Neuronal stem cell (in vitro differentiated cells): ENCODE measurements at regions not wholly inside any gene's neighbourhood (a gene's known extent, or its start where the extent isn't known, plus 50 kb on each side); places are given as distances from the start of the nearest gene placed in this dataset.

Experiments
- DNase-seq: peaks from one replicate; pipeline ENCODE4 v3.0.0-alpha.2; 2013; ENCODE audit warnings: low spot score
- H2AFZ ChIP-seq: one replicate; pipeline ENCODE4 v1.6.1; 2013; ENCODE audit warnings: mild to moderate bottlenecking, low read length, inconsistent platforms
- H2AK5ac ChIP-seq: 2 replicates; pipeline ENCODE4 v1.6.1; 2013; ENCODE audit warnings: low read depth, mild to moderate bottlenecking, inconsistent platforms, low read length, moderate library complexity, mixed read lengths
- H2BK120ac ChIP-seq: 2 replicates; pipeline ENCODE4 v1.6.1; 2013; ENCODE audit warnings: low read depth, mild to moderate bottlenecking, inconsistent platforms, low read length, moderate library complexity, mixed read lengths
- H2BK12ac ChIP-seq: one replicate; pipeline ENCODE4 v1.6.1; 2013; ENCODE audit warnings: low read length, inconsistent platforms
- H2BK15ac ChIP-seq: 2 replicates; pipeline ENCODE4 v1.6.1; 2013; ENCODE audit warnings: mild to moderate bottlenecking, low read length, inconsistent platforms, mixed read lengths
- H2BK5ac ChIP-seq: one replicate; pipeline ENCODE4 v1.6.1; 2013; ENCODE audit warnings: inconsistent platforms, mild to moderate bottlenecking, low read length, moderate library complexity
- H3K14ac ChIP-seq: one replicate; pipeline ENCODE4 v1.6.1; 2013; ENCODE audit warnings: low read length, inconsistent platforms
- H3K18ac ChIP-seq: 2 replicates; pipeline ENCODE4 v1.6.1; 2013; ENCODE audit warnings: low read length, inconsistent platforms
- H3K23ac ChIP-seq: 2 replicates; pipeline ENCODE4 v1.6.1; 2013; ENCODE audit warnings: low read depth, mild to moderate bottlenecking, mixed read lengths, low read length, inconsistent platforms; ENCODE audit not compliant: poor library complexity
- H3K27ac ChIP-seq: replicated peaks from 3 replicates; pipeline ENCODE4 v1.5.1; 2013; ENCODE audit warnings: low read length, inconsistent platforms
- H3K27me3 ChIP-seq, 3 experiments: 2 replicates each; pipeline ENCODE4 v1.6.1; 2013; ENCODE audit warnings: low read length in 3 of 3, mild to moderate bottlenecking in 2 of 3, inconsistent platforms in 1 of 3, low read depth in 1 of 3, mixed read lengths in 1 of 3, moderate library complexity in 1 of 3; ENCODE audit not compliant: control insufficient read depth in 3 of 3, insufficient read depth in 3 of 3
- H3K36me3 ChIP-seq, 2 donors: replicated peaks in 1 of 2; 2 replicates each; pipeline ENCODE4 v1.6.1; 2013; ENCODE audit warnings: low read length in 2 of 2; ENCODE audit not compliant: control insufficient read depth in 2 of 2, insufficient read depth in 2 of 2
- H3K4ac ChIP-seq: 2 replicates; pipeline ENCODE4 v1.6.1; 2013; ENCODE audit warnings: inconsistent platforms, mild to moderate bottlenecking, low read length, moderate library complexity
- H3K4me1 ChIP-seq, 2 donors: 1 replicate in 1 of 2; 2 replicates in 1 of 2; pipeline ENCODE4 v1.6.1; 2013; ENCODE audit warnings: low read length in 2 of 2, low read depth in 1 of 2; ENCODE audit not compliant: control insufficient read depth in 2 of 2, insufficient read depth in 1 of 2
- H3K4me2 ChIP-seq: one replicate; pipeline ENCODE4 v1.6.1; 2013; ENCODE audit warnings: mild to moderate bottlenecking, low read length, inconsistent platforms; ENCODE audit not compliant: insufficient read depth, poor library complexity, severe bottlenecking
- H3K4me3 ChIP-seq, 2 donors: 2 replicates each; pipeline ENCODE4 v1.5.1; 2013; ENCODE audit warnings: low read length in 2 of 2, mild to moderate bottlenecking in 2 of 2, inconsistent platforms in 1 of 2, moderate library complexity in 1 of 2
- H3K79me1 ChIP-seq: one replicate; pipeline ENCODE4 v1.6.1; 2013; ENCODE audit warnings: low read depth, mild to moderate bottlenecking, inconsistent platforms, low read length, moderate library complexity
- H3K9ac ChIP-seq: one replicate; pipeline ENCODE4 v1.6.1; 2013; ENCODE audit warnings: mild to moderate bottlenecking, low read depth, low read length, inconsistent platforms; ENCODE audit not compliant: poor library complexity
- H3K9me3 ChIP-seq, 2 donors: replicated peaks in 1 of 2; 2 replicates each; pipeline versions ENCODE3 to v1.6.1; 2013; ENCODE audit warnings: low read length in 2 of 2, mild to moderate bottlenecking in 2 of 2, inconsistent platforms in 1 of 2, low read depth in 1 of 2, mixed read lengths in 1 of 2, moderate library complexity in 1 of 2; ENCODE audit not compliant: control insufficient read depth in 2 of 2, insufficient read depth in 1 of 2
- H4K8ac ChIP-seq: one replicate; pipeline ENCODE4 v1.6.1; 2013; ENCODE audit warnings: low read depth, mild to moderate bottlenecking, inconsistent platforms, low read length, moderate library complexity
- H4K91ac ChIP-seq: one replicate; pipeline ENCODE4 v1.6.1; 2013; ENCODE audit warnings: low read length, low read depth, mild to moderate bottlenecking, inconsistent platforms; ENCODE audit not compliant: poor library complexity
- WGBS, 2 donors: extraction: QIAGEN DNeasy Blood & Tissue Kit; methylation state at CpG; one replicate each; pipeline ENCODE4 v1.1.7; 2013; ENCODE audit warnings: missing lambda C conversion rate in 2 of 2, mixed read lengths in 1 of 2; ENCODE audit not compliant: insufficient read length in 2 of 2, insufficient replicate concordance in 1 of 2; ENCODE audit errors: extremely low coverage in 2 of 2; 5-methylcytosine and 5-hydroxymethylcytosine counted together

DNA sequence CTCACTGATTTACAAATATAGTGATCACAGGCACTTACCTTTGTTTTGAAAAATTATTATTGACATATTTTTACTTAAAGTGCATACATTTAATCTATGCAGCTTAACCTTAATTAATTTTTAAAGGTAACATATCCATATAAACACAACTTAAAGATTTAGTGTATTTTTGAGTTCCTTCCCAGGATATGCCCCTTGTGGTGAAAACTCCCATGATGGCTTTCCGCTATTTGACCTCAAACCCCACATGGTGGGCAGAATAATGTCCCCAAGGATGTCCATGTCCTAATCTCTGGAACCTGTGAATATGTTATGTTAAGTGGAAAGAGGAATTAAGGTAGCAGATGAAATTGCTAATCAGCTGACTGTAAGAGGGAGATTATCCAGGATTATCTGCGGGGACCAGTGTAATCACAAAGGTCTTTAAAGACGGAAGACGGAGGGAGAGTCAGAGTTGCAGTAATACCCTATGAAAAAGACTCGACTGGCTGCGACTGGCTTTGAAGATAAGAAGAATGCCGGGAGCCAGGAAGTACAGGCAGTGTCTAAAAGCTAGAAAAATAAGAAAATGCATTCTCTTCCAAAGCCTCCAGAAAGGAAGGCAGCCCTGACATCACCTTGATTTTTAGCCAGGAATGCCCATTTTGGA is 193.9 kb downstream of the ICE1 start:
- Histone ChIP-seq H3K18ac (no peak overlapping the region), H4K8ac (no peak overlapping the region), H2BK5ac (no peak overlapping the region), H3K9ac (no peak overlapping the region), H3K27ac (no peak overlapping the region), H2AK5ac (no peak overlapping the region), H3K23ac (no peak overlapping the region), H2BK12ac (no peak overlapping the region), H3K36me3 (no peaks in the 10 kb centered on the region), H4K91ac (no peak overlapping the region), H3K9me3 (no peaks in the 10 kb centered on the region), H3K4me1 (no peaks in the 10 kb centered on the region), H3K79me1 (no peaks in the 10 kb centered on the region), H3K4me2 (no peak overlapping the region), H2AFZ (peak overlapping the region; percentile 59), H3K27me3 (no peaks in the 10 kb centered on the region), H2BK15ac (no peak overlapping the region), H3K4ac (no peak overlapping the region), H3K4me3 (no peak overlapping the region), H3K14ac (no peak overlapping the region), H2BK120ac (no peak overlapping the region)
- peak; percentile 1 for DNase-seq
- no CpG with 5 or more reads among the region's 7 CpGs for WGBS, 2 donors

DNA sequence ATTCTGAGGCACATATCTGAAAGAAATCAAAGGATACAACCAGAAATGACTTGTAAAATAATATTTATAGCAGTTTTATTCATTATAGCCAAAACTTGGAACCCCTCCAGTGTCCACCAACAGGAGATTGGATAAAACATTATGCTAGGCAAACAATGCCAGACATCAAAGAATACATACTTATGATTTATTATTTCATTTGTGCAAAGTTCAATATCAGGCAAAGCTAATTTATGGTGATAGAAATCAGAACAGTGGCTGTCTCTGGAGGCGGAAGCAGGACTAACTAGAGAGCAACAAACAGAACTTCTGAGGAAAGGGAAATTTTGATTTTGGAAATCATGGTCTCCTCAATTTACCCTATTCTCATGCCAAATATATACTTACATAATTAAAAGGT is 193.1 kb downstream of the ICE1 start:
- Histone ChIP-seq H3K9ac (no peak overlapping the region), H3K14ac (no peak overlapping the region), H4K8ac (no peak overlapping the region), H3K23ac (no peak overlapping the region), H2AK5ac (no peak overlapping the region), H2BK12ac (no peak overlapping the region), H3K27me3 (no peaks in the 10 kb centered on the region), H3K4me1 (no peaks in the 10 kb centered on the region), H3K27ac (no peak overlapping the region), H3K9me3 (no peaks in the 10 kb centered on the region), H2BK5ac (no peak overlapping the region), H2AFZ (no peak overlapping the region), H3K4me2 (no peak overlapping the region), H2BK15ac (no peak overlapping the region), H3K18ac (no peak overlapping the region), H3K36me3 (no peaks in the 10 kb centered on the region), H3K4ac (no peak overlapping the region), H4K91ac (no peak overlapping the region), H2BK120ac (no peak overlapping the region), H3K4me3 (no peak overlapping the region), H3K79me1 (no peaks in the 10 kb centered on the region)
- no CpG with 5 or more reads among the region's 1 CpG for WGBS, 2 donors
- DNase-seq: no peak

DNA sequence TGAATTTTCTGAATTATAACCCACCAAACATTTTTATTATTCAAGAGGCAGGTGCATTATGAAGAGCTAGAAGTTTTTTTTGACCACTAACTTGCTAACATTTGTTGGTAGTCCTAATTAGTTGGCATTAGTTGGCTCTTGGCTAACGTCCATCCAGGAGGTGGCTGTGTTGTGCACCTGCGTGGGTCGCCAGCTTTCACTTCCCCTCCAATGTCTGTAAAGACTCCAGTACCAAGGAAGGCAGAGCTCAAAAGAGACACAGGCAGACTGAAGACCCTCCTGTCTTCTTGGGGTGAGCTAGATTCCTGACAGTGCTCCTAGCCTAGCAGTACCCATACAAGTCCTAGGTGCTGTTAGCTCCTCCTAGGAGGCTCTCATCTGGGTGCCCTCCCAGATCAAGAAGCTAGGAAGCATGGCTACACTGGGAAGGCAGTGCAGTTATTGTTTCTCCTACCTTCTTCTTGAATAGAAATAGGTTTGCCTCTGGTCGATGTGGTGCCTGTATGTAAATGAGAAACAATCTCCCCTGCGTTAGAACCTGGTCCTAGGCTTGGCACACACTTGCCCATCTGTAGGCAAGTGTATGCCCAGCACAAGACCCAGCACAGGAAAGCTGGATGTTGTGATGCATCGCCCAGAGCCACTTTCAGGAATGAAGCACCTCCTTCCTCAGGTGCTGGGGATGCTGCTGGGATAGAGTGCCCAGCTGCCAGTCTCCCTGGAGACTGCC is 190.9 kb downstream of the ICE1 start:
- no peak overlapping the region for H4K91ac ChIP-seq
- no peaks in the 10 kb centered on the region for H3K79me1 ChIP-seq
- no peak overlapping the region for H3K4ac ChIP-seq
- no peak overlapping the region for H2BK12ac ChIP-seq
- H2AK5ac ChIP-seq: no peak overlapping the region
- no peak overlapping the region for H2BK5ac ChIP-seq
- no peak overlapping the region for H2AFZ ChIP-seq
- no peak overlapping the region for H3K4me2 ChIP-seq
- no peaks in the 10 kb centered on the region for H3K27me3 ChIP-seq
- no peaks in the 10 kb centered on the region for H3K9me3 ChIP-seq
- H3K4me1 ChIP-seq: no peaks in the 10 kb centered on the region
- no peak overlapping the region for H3K18ac ChIP-seq
- no peaks in the 10 kb centered on the region for H3K36me3 ChIP-seq
- no CpG with 5 or more reads among the region's 6 CpGs for WGBS, 2 donors
- no peak for DNase-seq
- no peak overlapping the region for H3K14ac ChIP-seq
- H2BK120ac ChIP-seq: no peak overlapping the region
- no peak overlapping the region for H2BK15ac ChIP-seq
- H3K27ac ChIP-seq: no peak overlapping the region
- no peak overlapping the region for H4K8ac ChIP-seq
- no peak overlapping the region for H3K4me3 ChIP-seq
- H3K23ac ChIP-seq: no peak overlapping the region
- H3K9ac ChIP-seq: no peak overlapping the region

DNA sequence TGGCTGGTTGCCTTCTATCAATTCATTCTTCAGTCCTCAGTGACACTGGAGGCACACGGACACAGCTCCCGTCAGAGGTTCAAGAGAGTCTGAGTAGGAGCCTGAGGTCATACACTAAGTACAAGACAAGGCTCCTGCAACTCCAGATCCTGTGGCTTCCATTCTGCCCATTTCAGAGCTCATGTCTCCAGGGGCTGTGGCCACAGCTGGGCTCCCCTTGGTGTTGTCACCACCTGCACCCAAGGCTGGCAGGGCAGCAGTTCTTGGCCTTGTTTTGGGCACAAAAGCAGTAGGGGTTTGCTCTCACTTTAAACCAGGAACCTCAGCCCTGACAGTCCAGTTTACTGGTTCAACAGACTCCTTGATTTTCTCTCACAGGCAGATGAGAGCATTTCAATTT is 189.6 kb downstream of the ICE1 start:
- Histone ChIP-seq H3K79me1 (no peaks in the 10 kb centered on the region), H4K91ac (no peak overlapping the region), H3K4ac (no peak overlapping the region), H3K4me1 (no peaks in the 10 kb centered on the region), H3K36me3 (no peaks in the 10 kb centered on the region), H2BK5ac (no peak overlapping the region), H2BK120ac (no peak overlapping the region), H3K27me3 (no peaks in the 10 kb centered on the region), H2AK5ac (no peak overlapping the region), H4K8ac (no peak overlapping the region), H3K23ac (no peak overlapping the region), H3K9ac (no peak overlapping the region), H2AFZ (no peak overlapping the region), H3K27ac (no peak overlapping the region), H2BK15ac (no peak overlapping the region), H2BK12ac (no peak overlapping the region), H3K4me2 (no peak overlapping the region), H3K9me3 (no peaks in the 10 kb centered on the region), H3K4me3 (no peak overlapping the region), H3K18ac (no peak overlapping the region), H3K14ac (no peak overlapping the region)
- WGBS, 2 donors: no CpG with 5 or more reads among the region's 2 CpGs
- DNase-seq: no peak
